ENCODE measurements at regions not wholly inside any gene's neighbourhood (a gene's known extent, or its start where the extent isn't known, plus 50 kb on each side); places are given as distances from the start of the nearest gene placed in this dataset.

DNA sequence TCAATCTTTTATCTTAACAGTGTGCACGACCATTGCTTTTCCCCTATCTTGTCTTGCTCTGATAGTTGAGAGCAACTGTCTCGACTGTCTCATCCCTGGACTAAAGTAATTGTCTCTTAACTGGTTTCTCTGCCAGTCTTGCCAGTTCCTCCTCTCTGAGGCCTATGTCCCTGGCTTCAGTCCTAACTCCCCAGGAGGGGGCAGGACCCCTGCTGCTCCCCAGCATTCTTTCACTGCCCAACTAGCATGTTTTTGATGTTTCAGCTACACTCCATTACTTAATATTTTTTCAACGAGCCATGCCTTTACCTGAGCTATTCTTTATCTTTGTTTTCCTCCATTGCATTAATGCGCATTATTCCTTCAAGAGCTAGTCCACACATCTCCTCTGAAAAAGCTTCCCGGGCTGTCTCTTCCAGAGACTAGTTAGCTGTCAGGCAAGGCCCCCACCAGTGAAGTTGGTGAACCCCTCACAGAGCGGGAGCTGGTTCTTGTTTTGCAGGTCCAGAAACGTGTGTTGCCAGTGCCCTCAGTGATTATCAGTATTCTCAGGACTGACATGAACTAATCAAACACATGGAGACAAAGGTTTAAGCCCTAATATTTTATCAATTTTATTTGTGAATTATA, 291.7 kb upstream of the KCNN2 start:
- Histone ChIP-seq H3K27me3 (ENCODE audit: control insufficient read depth in 3 of 3, insufficient read depth in 3 of 3, low read length in 3 of 3) (no peaks in the 10 kb centered on the region), H3K27ac (ENCODE audit: low read depth, low read length) (no peak overlapping the region), H3K9ac (ENCODE audit: low read depth in 1 of 3, low read length in 3 of 3) (no peak overlapping the region), H3K4me3 (ENCODE audit: low read length in 3 of 3) (no peak overlapping the region), H3K36me3 (ENCODE audit: control insufficient read depth in 3 of 3, insufficient read depth in 3 of 3, low read length in 3 of 3) (no peaks in the 10 kb centered on the region), H3K9me3 (ENCODE audit: control insufficient read depth in 3 of 3, low read length in 3 of 3) (no peaks in the 10 kb centered on the region), H3K4me1 (ENCODE audit: control insufficient read depth in 3 of 3, insufficient read depth in 3 of 3, low read length in 3 of 3) (no peaks in the 10 kb centered on the region)

GRCh38 chr5:114089259-114089658, 272.6 kb upstream of the KCNN2 start:
- Histone ChIP-seq H3K9ac (ENCODE audit: low read depth in 1 of 3, low read length in 3 of 3) (no peak overlapping the region), H3K27me3 (ENCODE audit: control insufficient read depth in 3 of 3, insufficient read depth in 3 of 3, low read length in 3 of 3) (no peaks in the 10 kb centered on the region), H3K4me1 (ENCODE audit: control insufficient read depth in 3 of 3, insufficient read depth in 3 of 3, low read length in 3 of 3) (no peaks in the 10 kb centered on the region), H3K36me3 (ENCODE audit: control insufficient read depth in 3 of 3, insufficient read depth in 3 of 3, low read length in 3 of 3) (no peaks in the 10 kb centered on the region), H3K4me3 (ENCODE audit: low read length in 3 of 3) (no peak overlapping the region), H3K9me3 (ENCODE audit: control insufficient read depth in 3 of 3, low read length in 3 of 3) (no peaks in the 10 kb centered on the region), H3K27ac (ENCODE audit: low read depth, low read length) (no peak overlapping the region)

DNA sequence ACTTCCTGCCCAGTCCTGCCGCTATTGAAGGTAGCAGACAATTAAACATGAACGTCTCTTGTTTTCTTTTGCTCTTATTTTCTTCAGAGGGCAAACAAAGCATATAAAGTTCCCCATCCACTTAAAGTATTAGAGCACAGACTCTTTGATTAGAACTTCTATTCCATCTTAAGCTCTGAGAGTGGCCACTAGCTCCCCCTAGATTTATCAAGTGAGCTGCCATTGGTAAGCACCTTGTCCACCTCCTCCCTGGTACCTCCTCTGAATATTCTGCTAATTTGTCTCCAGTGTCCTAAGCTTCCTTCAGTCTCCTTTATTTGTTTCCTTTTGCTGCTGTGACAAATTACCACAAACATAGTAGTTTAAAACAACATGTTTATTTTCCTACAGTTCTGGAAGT, 264.3 kb upstream of the KCNN2 start:
- no peak overlapping the region for H3K9ac ChIP-seq (ENCODE audit: low read depth in 1 of 3, low read length in 3 of 3)
- no peaks in the 10 kb centered on the region for H3K4me1 ChIP-seq (ENCODE audit: control insufficient read depth in 3 of 3, insufficient read depth in 3 of 3, low read length in 3 of 3)
- H3K36me3 ChIP-seq (ENCODE audit: control insufficient read depth in 3 of 3, insufficient read depth in 3 of 3, low read length in 3 of 3) = no peaks in the 10 kb centered on the region
- H3K27ac ChIP-seq (ENCODE audit: low read depth, low read length) = no peak overlapping the region
- H3K9me3 ChIP-seq (ENCODE audit: control insufficient read depth in 3 of 3, low read length in 3 of 3) = no peaks in the 10 kb centered on the region
- H3K4me3 ChIP-seq (ENCODE audit: low read length in 3 of 3) = no peak overlapping the region
- no peaks in the 10 kb centered on the region for H3K27me3 ChIP-seq (ENCODE audit: control insufficient read depth in 3 of 3, insufficient read depth in 3 of 3, low read length in 3 of 3)

DNA sequence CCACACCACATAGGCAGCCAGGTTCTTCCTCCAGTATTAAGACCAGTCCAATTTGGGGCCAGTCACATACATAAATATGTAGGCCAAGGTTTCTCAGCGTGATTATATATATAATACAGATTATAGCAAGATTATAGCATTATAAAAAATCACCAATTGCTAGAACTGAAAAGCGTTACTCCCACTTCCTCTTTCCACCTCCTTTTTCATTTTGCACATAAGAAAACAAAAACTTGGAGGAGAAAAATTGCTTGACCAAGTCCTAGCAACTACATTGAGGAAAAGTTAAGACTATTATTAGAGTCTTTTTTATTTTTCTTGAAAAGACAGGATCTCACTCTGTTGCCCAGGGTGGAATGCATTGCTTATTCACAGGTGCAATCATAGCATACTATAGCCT, 262.7 kb upstream of the KCNN2 start:
- Histone ChIP-seq H3K27me3 (ENCODE audit: control insufficient read depth in 3 of 3, insufficient read depth in 3 of 3, low read length in 3 of 3) (no peaks in the 10 kb centered on the region), H3K4me1 (ENCODE audit: control insufficient read depth in 3 of 3, insufficient read depth in 3 of 3, low read length in 3 of 3) (no peaks in the 10 kb centered on the region), H3K9me3 (ENCODE audit: control insufficient read depth in 3 of 3, low read length in 3 of 3) (no peaks in the 10 kb centered on the region), H3K4me3 (ENCODE audit: low read length in 3 of 3) (no peak overlapping the region), H3K9ac (ENCODE audit: low read depth in 1 of 3, low read length in 3 of 3) (no peak overlapping the region), H3K27ac (ENCODE audit: low read depth, low read length) (no peak overlapping the region), H3K36me3 (ENCODE audit: control insufficient read depth in 3 of 3, insufficient read depth in 3 of 3, low read length in 3 of 3) (no peaks in the 10 kb centered on the region)

DNA sequence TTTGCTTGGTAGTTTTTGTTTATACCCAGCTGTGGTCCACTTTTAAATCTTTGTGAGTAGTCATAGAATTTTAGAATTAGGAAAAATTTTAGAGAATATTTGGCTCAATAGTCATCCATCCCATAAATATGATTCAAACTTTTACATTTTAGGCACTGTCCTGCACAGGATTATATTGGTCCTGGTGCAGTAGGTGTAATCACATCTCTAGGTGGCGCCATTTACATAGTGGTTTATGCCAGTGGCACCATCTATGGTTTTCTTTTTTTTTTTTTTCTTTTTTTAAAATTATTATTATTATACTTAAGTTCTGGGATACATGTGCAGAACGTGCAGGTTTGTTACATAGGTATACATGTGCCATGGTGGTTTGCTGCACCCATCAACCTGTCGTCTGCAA, 260.7 kb upstream of the KCNN2 start:
- no peaks in the 10 kb centered on the region for H3K9me3 ChIP-seq (ENCODE audit: control insufficient read depth in 3 of 3, low read length in 3 of 3)
- H3K27ac ChIP-seq (ENCODE audit: low read depth, low read length) = no peak overlapping the region
- H3K27me3 ChIP-seq (ENCODE audit: control insufficient read depth in 3 of 3, insufficient read depth in 3 of 3, low read length in 3 of 3) = no peaks in the 10 kb centered on the region
- no peak overlapping the region for H3K4me3 ChIP-seq (ENCODE audit: low read length in 3 of 3)
- H3K36me3 ChIP-seq (ENCODE audit: control insufficient read depth in 3 of 3, insufficient read depth in 3 of 3, low read length in 3 of 3) = no peaks in the 10 kb centered on the region
- H3K4me1 ChIP-seq (ENCODE audit: control insufficient read depth in 3 of 3, insufficient read depth in 3 of 3, low read length in 3 of 3) = no peaks in the 10 kb centered on the region
- H3K9ac ChIP-seq (ENCODE audit: low read depth in 1 of 3, low read length in 3 of 3) = no peak overlapping the region

DNA sequence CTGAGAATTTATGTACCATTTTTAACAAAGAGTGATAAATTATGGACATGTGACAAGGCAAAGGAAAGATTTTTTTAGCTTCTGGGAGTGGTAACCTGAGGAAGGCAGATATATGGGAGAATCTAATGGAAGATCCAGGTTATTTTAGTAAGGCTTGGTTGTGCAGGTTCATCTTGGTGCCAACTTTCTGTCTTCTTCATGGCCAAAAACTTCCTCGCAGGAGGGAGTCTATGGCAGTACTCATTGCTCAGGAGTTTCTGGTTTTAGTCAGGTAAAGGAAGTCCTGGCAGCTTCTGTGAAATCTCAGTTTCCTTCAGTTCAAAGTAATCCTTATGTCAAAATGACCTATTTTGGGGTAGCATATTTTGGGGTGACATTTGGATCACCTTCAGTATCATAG, 248.3 kb upstream of the KCNN2 start:
- Histone ChIP-seq H3K36me3 (ENCODE audit: control insufficient read depth in 3 of 3, insufficient read depth in 3 of 3, low read length in 3 of 3) (no peaks in the 10 kb centered on the region), H3K9me3 (ENCODE audit: control insufficient read depth in 3 of 3, low read length in 3 of 3) (no peaks in the 10 kb centered on the region), H3K27ac (ENCODE audit: low read depth, low read length) (no peak overlapping the region), H3K4me3 (ENCODE audit: low read length in 3 of 3) (no peak overlapping the region), H3K27me3 (ENCODE audit: control insufficient read depth in 3 of 3, insufficient read depth in 3 of 3, low read length in 3 of 3) (no peaks in the 10 kb centered on the region), H3K4me1 (ENCODE audit: control insufficient read depth in 3 of 3, insufficient read depth in 3 of 3, low read length in 3 of 3) (peaks cover 0 to 5% (median 0%) of the 10 kb centered on the region in 3 donors), H3K9ac (ENCODE audit: low read depth in 1 of 3, low read length in 3 of 3) (no peak overlapping the region)

DNA sequence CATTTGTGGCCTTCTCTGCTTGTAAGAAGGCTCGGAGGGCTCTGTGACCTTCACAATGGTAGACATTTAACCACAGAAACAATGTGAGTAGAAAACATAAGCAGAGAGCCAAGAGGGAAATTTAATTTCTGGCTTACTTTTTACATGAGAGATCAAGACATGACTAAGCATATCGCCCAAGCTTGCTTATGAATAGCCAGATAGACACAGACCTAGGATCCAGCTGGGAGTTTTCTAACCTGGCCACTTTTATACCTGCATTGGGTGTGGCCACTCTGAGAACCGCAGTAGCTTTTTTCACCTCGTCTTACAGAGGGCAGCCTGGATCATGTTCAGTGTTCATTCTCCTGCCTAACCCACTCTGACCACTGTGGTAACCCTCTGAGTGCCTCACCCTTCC, 244.9 kb upstream of the KCNN2 start:
- Histone ChIP-seq H3K27ac (ENCODE audit: low read depth, low read length) (no peak overlapping the region), H3K9ac (ENCODE audit: low read depth in 1 of 3, low read length in 3 of 3) (no peak overlapping the region), H3K27me3 (ENCODE audit: control insufficient read depth in 3 of 3, insufficient read depth in 3 of 3, low read length in 3 of 3) (no peaks in the 10 kb centered on the region), H3K36me3 (ENCODE audit: control insufficient read depth in 3 of 3, insufficient read depth in 3 of 3, low read length in 3 of 3) (no peaks in the 10 kb centered on the region), H3K4me1 (ENCODE audit: control insufficient read depth in 3 of 3, insufficient read depth in 3 of 3, low read length in 3 of 3) (peaks cover 0 to 5% (median 0%) of the 10 kb centered on the region in 3 donors), H3K4me3 (ENCODE audit: low read length in 3 of 3) (no peak overlapping the region), H3K9me3 (ENCODE audit: control insufficient read depth in 3 of 3, low read length in 3 of 3) (no peaks in the 10 kb centered on the region)

- Histone ChIP-seq H3K27me3 (ENCODE audit: control insufficient read depth in 3 of 3, insufficient read depth in 3 of 3, low read length in 3 of 3) (no peaks in the 10 kb centered on the region), H3K4me1 (ENCODE audit: control insufficient read depth in 3 of 3, insufficient read depth in 3 of 3, low read length in 3 of 3) (peaks cover 0 to 5% (median 0%) of the 10 kb centered on the region in 3 donors), H3K9ac (ENCODE audit: low read depth in 1 of 3, low read length in 3 of 3) (no peak overlapping the region), H3K4me3 (ENCODE audit: low read length in 3 of 3) (no peak overlapping the region), H3K27ac (ENCODE audit: low read depth, low read length) (no peak overlapping the region), H3K9me3 (ENCODE audit: control insufficient read depth in 3 of 3, low read length in 3 of 3) (no peaks in the 10 kb centered on the region), H3K36me3 (ENCODE audit: control insufficient read depth in 3 of 3, insufficient read depth in 3 of 3, low read length in 3 of 3) (no peaks in the 10 kb centered on the region)
Observed at GRCh38 chr5:114118511-114118910, 243.4 kb upstream of the KCNN2 start.

DNA sequence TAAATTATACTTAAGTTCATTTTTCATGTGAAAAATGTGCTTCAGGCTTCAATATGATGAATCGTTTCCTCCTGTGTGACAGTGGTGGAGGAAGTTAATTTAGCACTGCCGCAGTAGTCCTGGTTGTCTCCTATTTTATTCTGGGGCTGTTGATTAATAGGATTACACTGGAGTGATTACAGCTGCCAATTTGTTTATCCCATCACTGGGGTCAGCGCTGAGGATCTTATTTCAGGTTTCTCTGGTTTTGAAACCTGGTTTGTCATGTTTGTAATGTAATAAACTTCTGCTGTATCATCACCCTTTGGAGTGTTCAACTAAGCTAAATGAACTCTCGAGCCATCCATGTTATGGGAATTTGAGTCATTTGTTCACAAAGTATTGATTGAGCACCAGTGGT, 241.7 kb upstream of the KCNN2 start:
- Histone ChIP-seq H3K9ac (ENCODE audit: low read depth in 1 of 3, low read length in 3 of 3) (no peak overlapping the region), H3K9me3 (ENCODE audit: control insufficient read depth in 3 of 3, low read length in 3 of 3) (no peaks in the 10 kb centered on the region), H3K36me3 (ENCODE audit: control insufficient read depth in 3 of 3, insufficient read depth in 3 of 3, low read length in 3 of 3) (no peaks in the 10 kb centered on the region), H3K27me3 (ENCODE audit: control insufficient read depth in 3 of 3, insufficient read depth in 3 of 3, low read length in 3 of 3) (no peaks in the 10 kb centered on the region), H3K4me3 (ENCODE audit: low read length in 3 of 3) (no peak overlapping the region), H3K4me1 (ENCODE audit: control insufficient read depth in 3 of 3, insufficient read depth in 3 of 3, low read length in 3 of 3) (peaks cover 0 to 5% (median 0%) of the 10 kb centered on the region in 3 donors), H3K27ac (ENCODE audit: low read depth, low read length) (no peak overlapping the region)

DNA sequence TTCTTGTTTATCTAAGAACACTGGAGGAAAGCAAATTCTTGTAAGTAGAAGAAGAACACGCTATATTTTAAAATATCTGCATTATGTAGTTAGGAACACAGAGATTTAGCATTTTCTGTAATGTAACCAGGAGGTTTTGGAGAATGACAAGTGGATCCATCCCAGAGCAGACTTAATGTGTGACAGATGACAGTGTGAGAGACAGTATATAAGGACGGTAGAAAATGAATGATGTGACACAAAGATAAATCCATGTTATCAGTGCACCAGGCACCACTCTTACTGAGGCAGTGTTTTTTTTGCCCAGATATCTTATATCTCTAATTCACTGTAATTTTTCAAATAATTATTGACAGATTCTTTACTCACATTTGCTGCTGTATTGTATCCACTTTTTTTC, 239.0 kb upstream of the KCNN2 start:
- no peak overlapping the region for H3K4me3 ChIP-seq (ENCODE audit: low read length in 3 of 3)
- H3K9ac ChIP-seq (ENCODE audit: low read depth in 1 of 3, low read length in 3 of 3) = no peak overlapping the region
- H3K4me1 ChIP-seq (ENCODE audit: control insufficient read depth in 3 of 3, insufficient read depth in 3 of 3, low read length in 3 of 3) = no peaks in the 10 kb centered on the region
- H3K9me3 ChIP-seq (ENCODE audit: control insufficient read depth in 3 of 3, low read length in 3 of 3) = no peaks in the 10 kb centered on the region
- H3K27ac ChIP-seq (ENCODE audit: low read depth, low read length) = no peak overlapping the region
- no peaks in the 10 kb centered on the region for H3K36me3 ChIP-seq (ENCODE audit: control insufficient read depth in 3 of 3, insufficient read depth in 3 of 3, low read length in 3 of 3)
- no peaks in the 10 kb centered on the region for H3K27me3 ChIP-seq (ENCODE audit: control insufficient read depth in 3 of 3, insufficient read depth in 3 of 3, low read length in 3 of 3)

DNA sequence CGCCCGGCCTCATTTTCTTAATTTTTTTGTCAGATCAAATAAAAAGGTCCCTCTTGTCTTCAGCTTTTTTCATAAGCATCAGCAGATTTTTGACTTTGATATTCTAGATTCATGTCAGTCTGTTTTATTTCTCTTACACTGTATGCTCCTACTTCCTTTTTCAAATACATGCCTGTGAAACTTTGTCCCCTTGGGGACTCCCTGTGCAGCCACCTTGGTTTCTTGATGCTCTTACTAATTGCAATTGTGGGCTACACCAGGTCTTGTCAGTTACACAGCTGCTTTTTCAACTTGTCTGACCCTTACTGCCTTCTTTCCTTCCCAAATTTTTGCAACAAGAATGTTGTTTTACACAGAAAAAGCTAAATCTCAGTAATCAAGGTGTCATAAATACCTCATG, 238.2 kb upstream of the KCNN2 start:
- Histone ChIP-seq H3K27me3 (ENCODE audit: control insufficient read depth in 3 of 3, insufficient read depth in 3 of 3, low read length in 3 of 3) (no peaks in the 10 kb centered on the region), H3K27ac (ENCODE audit: low read depth, low read length) (no peak overlapping the region), H3K36me3 (ENCODE audit: control insufficient read depth in 3 of 3, insufficient read depth in 3 of 3, low read length in 3 of 3) (no peaks in the 10 kb centered on the region)

More for the DNA sequence above, 238.2 kb upstream of the KCNN2 start:
- Histone ChIP-seq H3K4me1 (ENCODE audit: control insufficient read depth in 3 of 3, insufficient read depth in 3 of 3, low read length in 3 of 3) (no peaks in the 10 kb centered on the region), H3K4me3 (ENCODE audit: low read length in 3 of 3) (no peak overlapping the region), H3K9ac (ENCODE audit: low read depth in 1 of 3, low read length in 3 of 3) (no peak overlapping the region), H3K9me3 (ENCODE audit: control insufficient read depth in 3 of 3, low read length in 3 of 3) (no peaks in the 10 kb centered on the region)

All from skeletal muscle tissue (tissue), 3 donors.